Tongue (tissue), 1 donor: ENCODE measurements at regions not wholly inside any gene's neighbourhood (a gene's known extent, or its start where the extent isn't known, plus 50 kb on each side); places are given as distances from the start of the nearest gene placed in this dataset.
"Not testable (repeated sequence)": the region's sequence is repeated elsewhere in the genome, so short reads cannot be mapped to it uniquely, and the experiment has no call there.

Source experiments
- DNase-seq: peaks from one replicate; pipeline ENCODE4 v3.0.0-alpha.2; 2015

DNA sequence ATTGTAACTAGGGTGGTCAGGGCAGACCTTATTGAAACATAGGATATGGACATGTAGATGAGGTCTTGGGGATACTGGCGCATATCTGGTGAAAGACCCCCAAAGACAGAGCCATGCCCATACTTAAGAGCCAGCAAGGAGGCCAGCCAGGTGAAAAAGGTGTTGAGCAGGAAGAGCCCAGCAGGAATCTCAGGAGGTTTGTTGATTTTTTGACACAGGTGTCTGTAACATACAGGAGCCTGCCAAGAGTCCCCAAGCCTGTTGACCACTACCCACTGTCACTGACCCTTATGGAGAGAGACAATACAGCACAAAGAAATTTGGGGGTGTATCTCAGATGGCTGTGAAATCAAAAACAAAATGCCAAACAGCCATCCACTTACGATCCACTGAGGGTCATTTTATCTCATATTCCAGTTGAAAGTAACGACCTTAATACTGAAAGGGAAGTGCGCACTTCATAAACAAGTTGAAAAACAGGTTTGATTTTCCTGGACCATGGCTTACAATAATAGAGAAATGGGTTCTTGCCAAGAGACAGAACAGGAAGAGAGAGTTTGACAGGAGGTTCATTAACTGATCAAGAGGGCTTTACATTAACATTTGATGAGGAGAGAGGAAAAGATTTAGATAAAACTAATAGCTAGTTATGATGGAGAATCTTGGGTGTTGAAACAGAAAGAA lies 163.6 kb downstream of the GLUL start:
- DNase-seq, result no peak

DNA sequence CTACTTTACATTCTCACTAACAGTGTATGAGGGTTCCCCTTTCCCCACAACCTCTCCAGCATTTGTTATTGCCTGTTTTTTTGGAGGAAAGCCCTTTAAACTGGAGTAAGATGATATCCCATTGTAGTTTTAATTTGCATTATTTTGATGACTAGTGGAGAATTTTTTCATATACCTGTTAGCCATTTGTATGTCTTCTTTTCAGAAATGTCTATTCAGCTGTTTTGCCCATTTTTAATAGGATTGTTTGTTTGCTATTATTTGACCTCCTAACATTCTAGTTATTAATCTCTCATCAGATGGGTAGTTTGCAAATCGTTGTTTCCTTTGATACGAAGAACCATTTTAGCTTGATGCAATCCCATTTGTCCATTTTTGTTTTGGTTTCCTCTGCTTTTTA lies 165.0 kb downstream of the GLUL start:
- no peak for DNase-seq

DNA sequence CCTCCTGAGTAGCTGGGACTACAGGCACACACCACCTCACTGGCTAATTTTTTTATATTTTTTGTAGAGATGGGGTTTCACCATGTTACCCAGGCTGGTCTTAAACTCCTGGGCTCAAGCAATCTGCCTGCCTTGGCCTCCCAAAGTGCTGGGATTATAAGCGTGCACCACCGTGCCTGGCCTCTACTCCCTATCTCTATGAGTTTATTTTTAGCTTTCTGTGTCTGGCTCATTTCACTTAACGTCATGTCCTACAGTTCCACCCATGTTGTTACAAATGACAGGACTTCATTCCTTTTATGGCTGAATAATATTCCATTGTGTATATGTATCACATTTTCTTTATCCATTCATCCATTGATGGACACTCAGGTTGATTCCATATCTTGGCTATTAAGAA lies 164.2 kb upstream of the ZNF648 start:
- not testable (repeated sequence) for DNase-seq

DNA sequence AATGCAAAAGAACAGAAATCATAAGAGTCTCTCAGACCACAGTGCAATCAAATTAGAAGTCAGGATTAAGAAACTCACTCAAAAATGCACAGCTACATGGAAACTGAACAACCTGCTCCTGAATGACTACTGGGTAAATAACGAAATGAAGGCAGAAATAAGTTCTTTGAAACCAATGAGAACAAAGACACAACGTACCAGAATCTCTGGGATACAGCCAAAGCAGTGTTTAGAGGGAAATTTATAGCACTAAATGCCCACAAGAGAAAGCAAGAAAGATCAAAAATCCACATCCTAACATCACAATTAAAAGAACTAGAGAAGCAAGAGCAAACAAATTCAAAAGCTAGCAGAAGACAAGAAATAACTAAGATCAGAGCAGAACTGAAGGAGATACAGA lies 160.5 kb upstream of the ZNF648 start:
- not testable (repeated sequence) for DNase-seq

DNA sequence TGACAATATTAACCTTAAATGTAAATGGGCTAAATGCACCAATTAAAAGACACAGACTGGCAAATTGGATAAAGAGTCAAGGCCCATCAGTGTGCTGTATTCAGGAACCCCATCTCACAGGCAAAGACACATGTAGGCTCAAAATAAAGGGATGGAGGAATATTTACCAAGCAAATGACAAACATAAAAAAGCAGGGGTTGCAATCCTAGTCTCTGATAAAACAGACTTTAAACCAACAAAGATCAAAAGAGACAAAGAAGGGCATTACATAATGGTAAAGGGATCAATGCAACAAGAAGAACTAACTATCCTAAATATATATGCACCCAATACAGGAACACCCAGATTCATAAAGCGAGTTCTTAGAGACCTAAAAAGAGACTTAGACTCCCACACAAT lies 159.9 kb upstream of the ZNF648 start:
- not testable (repeated sequence) for DNase-seq

- DNase-seq, result no peak
Observed at GRCh38 chr1:182217967-182218366, 156.5 kb upstream of the ZNF648 start.

DNA sequence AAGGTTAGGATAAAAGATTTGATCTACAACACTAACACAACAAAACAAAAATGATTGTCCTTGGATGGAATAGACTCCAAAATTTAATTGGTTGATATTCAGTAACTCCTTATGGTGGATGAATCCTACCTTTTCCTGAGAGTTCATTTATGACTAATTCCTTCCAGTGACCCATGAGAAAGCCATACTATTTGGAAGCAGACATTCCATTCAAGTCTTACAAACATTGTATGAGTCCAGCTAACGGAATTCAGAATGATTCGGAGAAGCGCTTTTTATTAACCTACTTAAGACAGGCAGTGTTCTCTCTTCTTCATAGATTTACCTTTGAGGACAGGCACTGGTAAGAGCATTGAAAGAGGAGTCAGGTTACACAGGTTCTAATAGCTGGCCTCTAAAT lies 155.6 kb upstream of the ZNF648 start:
- no peak for DNase-seq

DNA sequence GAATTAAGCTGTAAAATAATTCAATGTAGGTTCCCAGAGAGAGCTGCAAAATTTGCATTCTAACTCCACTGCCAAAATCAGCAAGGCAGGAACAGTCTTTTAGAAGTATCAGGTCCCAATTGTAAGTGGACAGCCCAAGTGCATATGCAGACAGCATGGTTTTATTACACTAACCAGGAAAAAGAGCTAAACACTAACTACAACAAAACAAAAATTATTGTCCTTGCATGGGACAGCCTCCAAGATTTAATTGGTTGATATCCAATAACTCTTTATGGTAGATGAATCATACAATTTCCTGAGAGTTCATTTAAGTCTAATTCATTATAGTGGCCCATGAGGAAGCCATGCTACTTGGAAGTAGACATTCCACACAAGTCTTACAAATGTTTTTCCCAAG lies 154.3 kb upstream of the ZNF648 start:
- no peak for DNase-seq

DNA sequence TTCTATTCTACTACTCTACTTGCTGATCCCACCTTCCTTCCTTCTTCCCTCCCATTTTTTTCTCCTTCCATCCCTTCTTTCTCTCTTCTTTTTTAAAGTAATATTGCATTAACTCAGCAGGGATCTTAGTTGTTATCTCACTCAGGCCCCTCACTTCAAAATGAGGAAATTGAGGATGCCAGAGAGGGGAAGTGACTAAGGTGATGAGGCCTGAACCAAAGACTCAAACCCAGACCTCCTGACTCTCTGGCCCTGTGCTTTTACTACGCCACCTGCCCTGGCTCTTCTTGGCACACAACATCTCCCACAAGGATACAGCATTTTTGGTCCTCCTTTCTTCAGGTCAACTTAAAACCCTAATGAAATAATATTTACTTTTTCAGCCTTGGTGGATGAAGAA lies 151.7 kb upstream of the ZNF648 start:
- no peak for DNase-seq

- no peak for DNase-seq
Observed at GRCh38 chr1:182211386-182211785, 149.9 kb upstream of the ZNF648 start.

- no peak for DNase-seq
Observed at GRCh38 chr1:182210417-182210816, 148.9 kb upstream of the ZNF648 start.

DNA sequence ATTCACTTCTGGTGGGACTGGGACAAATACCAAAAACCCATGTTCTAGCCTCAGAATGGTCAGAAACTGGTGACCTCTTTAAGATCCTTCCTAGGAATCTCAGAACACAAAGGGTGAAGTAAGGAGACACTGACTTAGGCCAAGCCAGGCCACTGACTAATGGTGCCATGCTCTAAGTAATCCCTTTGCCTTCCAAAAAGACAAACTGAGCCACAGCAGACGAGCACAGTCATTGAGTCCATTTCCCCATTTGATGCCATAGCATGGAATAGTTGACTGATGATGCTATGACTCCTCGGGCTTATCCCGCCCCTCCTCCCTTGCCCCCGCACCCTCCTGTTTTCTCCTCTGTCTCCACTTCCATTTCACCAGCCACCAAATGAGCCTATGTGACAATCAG lies 145.8 kb upstream of the ZNF648 start:
- DNase-seq, result no peak

DNA sequence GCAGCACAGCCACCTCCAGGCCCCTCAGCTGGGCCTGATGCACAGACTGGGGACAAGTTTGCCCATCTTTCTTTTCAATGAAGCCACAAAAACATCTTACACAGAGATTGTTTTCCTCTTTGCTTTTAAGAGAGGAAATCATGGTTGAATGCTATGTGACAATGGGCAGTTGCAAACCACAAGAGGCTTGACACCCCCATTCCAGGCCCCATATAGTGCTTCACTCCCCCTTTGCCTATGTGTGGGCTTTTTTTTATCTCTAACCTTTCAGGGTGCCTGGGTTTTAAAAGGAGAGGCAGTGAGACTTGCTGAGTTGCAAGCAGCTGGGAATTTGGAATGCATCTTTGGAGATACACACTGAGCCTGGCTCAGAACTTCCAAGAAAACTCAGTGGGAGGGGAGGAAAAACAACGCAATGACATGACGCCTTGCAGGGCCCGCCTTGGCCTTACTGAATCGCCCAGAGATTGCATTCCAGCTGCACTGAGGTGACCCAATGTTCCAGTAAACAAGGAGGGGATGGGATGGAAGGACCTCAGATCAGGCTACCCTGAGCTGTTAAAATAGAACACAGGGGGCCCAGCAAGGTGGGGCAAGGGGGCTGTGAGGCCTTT lies 145.2 kb upstream of the ZNF648 start:
- DNase-seq, result peak; percentile 48

GRCh38 chr1:182205351-182206022 lies 144.0 kb upstream of the ZNF648 start:
- no peak for DNase-seq

DNA sequence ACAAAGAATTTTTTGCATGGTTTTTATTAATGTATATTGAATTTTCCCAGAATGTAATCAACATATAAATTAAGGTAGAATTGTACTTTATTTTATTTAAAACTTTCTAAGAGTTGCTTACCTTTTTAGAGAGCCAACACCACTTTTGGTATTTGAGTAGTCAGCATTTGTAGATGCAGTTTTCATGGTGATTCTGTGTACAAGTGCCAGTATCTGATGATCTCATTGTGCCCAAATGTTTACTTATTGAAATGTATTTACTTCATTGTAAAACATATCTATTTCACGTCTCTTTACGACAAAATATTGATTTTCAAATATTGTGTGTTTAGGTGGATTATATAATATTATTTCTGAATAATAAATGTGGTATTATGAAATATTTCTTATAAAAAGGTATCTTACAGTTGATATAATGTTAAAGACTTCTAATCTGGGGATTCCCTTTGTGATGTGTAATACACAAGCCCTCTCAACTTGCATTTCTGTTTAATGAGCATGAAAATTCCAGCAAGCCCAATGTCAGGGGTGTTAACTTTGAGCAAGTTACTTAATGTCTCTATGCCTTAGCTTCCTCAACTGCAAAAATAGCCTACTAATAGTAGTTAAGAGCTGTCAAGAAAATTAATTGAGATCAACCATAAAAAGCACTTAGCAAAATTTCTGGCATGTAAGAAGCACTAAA lies 141.8 kb upstream of the ZNF648 start:
- no peak for DNase-seq

DNA sequence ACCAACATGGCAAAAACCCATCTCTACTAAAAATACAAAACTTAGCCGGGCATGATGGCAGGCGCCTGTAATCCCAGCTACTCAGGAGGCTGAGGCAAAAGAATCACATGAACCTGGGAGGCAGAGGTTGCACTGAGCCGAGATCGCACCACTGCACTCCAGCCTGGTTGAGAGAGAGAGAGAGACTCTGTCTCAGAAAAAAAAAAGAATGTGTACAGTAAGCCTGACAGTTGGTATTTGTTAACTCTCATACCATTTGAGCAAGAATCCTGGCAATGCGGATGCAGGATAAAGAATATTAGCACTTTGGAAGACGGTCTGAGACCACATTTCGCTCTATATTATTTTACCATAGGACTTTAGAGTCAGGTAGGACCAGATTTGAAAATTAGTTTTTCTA lies 140.0 kb upstream of the ZNF648 start:
- DNase-seq, result not testable (repeated sequence)

DNA sequence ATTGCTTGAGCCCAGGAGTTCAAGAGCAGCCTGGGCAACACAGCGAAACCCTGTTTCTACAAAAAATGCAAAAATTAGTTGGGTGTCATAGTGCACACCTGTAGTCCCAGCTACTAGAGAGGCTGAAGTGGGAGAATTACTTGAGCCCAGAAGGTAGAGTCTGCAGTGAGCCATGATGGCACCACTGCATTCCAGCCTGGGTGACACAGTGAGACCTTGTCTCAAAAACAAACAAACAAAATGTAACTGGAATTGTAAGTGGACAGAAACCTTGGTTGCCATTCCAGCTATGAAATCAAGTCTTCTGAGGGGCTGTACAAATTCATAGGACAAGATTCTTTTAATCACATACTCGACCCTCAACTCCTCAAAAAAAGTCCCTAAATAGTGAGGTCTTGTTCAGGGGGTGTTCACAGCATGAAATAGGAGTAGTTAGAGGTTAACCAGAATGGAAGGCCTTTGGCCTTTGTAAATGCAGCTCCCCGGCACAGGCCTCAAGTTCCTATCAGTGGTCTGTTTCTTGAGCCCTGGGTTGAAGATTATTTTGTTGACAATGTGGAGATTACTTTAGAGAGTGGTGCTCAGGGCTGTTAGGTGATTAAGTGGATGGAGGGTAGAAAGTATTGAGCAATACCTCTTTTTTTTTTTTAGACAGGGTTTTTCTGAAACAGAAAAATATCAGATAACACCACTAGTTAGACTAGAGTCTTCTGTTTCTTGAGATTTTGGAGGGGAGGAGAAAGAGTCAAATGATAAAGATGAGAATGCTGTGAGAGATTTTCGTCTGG lies 138.7 kb upstream of the ZNF648 start:
- DNase-seq, result no peak

DNA sequence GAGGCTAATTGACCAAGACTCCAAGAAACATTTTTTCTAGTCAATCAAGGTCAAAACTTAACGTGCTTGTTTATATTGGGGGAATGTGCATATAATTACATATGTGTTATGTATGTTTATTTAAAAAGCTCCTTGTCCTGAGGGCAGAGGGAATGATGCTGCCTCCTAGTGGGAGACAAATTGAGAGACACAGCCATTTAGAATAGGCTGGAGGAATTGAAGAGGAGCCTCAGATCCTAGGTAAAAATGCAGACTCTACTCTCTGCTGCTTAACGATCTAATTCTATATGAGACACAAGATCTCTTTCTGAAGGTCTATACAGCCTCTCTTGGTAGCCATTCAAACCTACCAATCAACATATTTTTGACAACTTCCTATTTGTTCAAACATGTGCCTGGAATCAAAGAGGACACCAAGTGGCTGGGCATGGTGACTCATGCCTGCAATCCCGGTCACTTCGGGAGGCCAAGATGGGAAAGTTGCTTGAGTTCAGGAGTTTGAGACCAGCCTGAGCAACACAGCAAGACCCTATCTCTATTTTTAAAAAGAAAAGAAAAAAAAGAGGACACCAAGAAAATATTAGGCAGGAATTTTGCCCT lies 136.6 kb upstream of the ZNF648 start:
- DNase-seq, result peak; percentile 29

- peak; percentile 83 for DNase-seq
Observed at GRCh38 chr1:182196897-182197870, 135.7 kb upstream of the ZNF648 start.

- no peak for DNase-seq
Observed at GRCh38 chr1:182195733-182196132, 134.2 kb upstream of the ZNF648 start.
